GM06990 (cell line): ENCODE measurements at regions not wholly inside any gene's neighbourhood (a gene's known extent, or its start where the extent isn't known, plus 50 kb on each side); places are given as distances from the start of the nearest gene placed in this dataset.

Experiments
- DNase-seq: peaks from one replicate; pipeline ENCODE4 v3.0.0-alpha.2; 2011; ENCODE audit not compliant: insufficient read length; ENCODE audit errors: extremely low read depth
- H3K27me3 ChIP-seq: replicated peaks from 2 replicates; pipeline ENCODE4 v1.6.0; 2011; ENCODE audit warnings: low read length; ENCODE audit not compliant: control insufficient read depth, insufficient read depth
- H3K36me3 ChIP-seq: 2 replicates; pipeline ENCODE4 v1.5.1; 2011; ENCODE audit warnings: low read length; ENCODE audit not compliant: control insufficient read depth, insufficient read depth
- H3K4me3 ChIP-seq: replicated peaks from 2 replicates; pipeline ENCODE4 v1.5.1; 2011; ENCODE audit warnings: low read depth, mild to moderate bottlenecking, control low read depth, low read length
- CTCF ChIP-seq: IDR thresholded peaks from 2 replicates; pipeline ENCODE4 v1.5.1; 2011; ENCODE audit warnings: low read length, control low read depth, mild to moderate bottlenecking, inconsistent platforms; ENCODE audit not compliant: insufficient read depth, poor library complexity, severe bottlenecking

- no peak for DNase-seq
- Histone ChIP-seq H3K4me3 (no peak overlapping the region), H3K27me3 (no peaks in the 10 kb centered on the region), H3K36me3 (no peaks in the 10 kb centered on the region)
- no peak for TF ChIP-seq CTCF
Measured at GRCh38 chr18:3350021-3350420, 88.1 kb downstream of the MYL12B start.

GRCh38 chr18:3350566-3351527 lies 88.9 kb downstream of the MYL12B start:
- Histone ChIP-seq H3K4me3 (no peak overlapping the region), H3K36me3 (no peaks in the 10 kb centered on the region), H3K27me3 (no peaks in the 10 kb centered on the region)
- TF ChIP-seq CTCF: no peak
- no peak for DNase-seq

- no peak for DNase-seq
- Histone ChIP-seq H3K36me3 (no peaks in the 10 kb centered on the region), H3K4me3 (no peak overlapping the region), H3K27me3 (no peaks in the 10 kb centered on the region)
- TF ChIP-seq CTCF: no peak
Measured at GRCh38 chr18:3354506-3354905, 92.6 kb downstream of the MYL12B start.

GRCh38 chr18:3356614-3357013 lies 93.4 kb upstream of the TGIF1 start:
- no peaks in the 10 kb centered on the region for H3K27me3 ChIP-seq

GRCh38 chr18:3357516-3357915 lies 92.5 kb upstream of the TGIF1 start:
- Histone ChIP-seq H3K27me3 (no peaks in the 10 kb centered on the region), H3K4me3 (no peak overlapping the region), H3K36me3 (no peaks in the 10 kb centered on the region)
- no peak for DNase-seq
- TF ChIP-seq CTCF: no peak

More at GRCh38 chr18:3356614-3357013, 93.4 kb upstream of the TGIF1 start:
- no peak for DNase-seq
- no peak for TF ChIP-seq CTCF
- no peaks in the 10 kb centered on the region for H3K36me3 ChIP-seq
- H3K4me3 ChIP-seq: no peak overlapping the region
